GF-D8 (cell line): ENCODE measurements at regions not wholly inside any gene's neighbourhood (a gene's known extent, or its start where the extent isn't known, plus 50 kb on each side); places are given as distances from the start of the nearest gene placed in this dataset.
"Not testable (repeated sequence)": the region's sequence is repeated elsewhere in the genome, so short reads cannot be mapped to it uniquely, and the experiment has no call there.

Source experiments
- DNase-seq: peaks from one replicate; lab custom pipeline; 2025; lab: John Stamatoyannopoulos, UW

DNA sequence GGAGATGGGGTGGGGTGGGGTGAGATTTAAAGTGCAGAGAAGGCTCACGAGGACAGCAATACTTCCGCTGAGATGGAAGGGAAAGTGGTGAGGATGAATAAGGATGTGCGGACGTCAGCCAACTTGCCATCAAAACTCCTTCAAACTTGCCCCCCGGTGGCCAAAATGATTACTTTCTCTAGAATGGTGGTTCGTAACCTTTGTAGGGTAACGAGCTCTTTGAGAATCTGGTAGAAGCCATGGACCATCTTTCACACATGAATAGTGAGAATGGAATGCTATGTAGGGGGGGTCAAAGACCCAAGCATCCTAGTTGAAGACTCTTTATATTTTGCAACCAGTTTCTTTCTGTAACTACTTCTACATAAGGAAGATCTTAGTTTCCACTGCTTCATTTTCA is 245.9 kb upstream of the DDHD1 start:
- DNase-seq, result no peak

DNA sequence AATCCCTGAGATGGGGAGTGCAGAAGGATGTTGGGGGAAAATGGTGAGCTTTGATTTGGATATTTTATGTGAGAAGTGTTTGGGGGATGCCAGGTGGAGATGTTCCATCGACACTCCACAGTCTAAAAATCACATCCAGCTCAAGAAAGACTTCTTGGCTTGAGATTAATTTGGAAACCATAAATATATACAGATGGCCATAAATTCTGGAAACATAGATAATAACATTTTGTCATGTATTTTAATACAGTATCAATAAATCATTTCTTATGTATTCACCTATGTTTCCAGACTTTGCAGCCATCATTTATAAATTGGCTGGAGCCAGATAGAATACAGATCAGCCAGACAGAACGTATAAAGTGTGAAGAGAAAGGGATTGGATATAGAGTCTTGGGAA is 245.5 kb upstream of the DDHD1 start:
- DNase-seq, result no peak

GRCh38 chr14:53395267-53395666 is 242.1 kb upstream of the DDHD1 start:
- not testable (repeated sequence) for DNase-seq

DNA sequence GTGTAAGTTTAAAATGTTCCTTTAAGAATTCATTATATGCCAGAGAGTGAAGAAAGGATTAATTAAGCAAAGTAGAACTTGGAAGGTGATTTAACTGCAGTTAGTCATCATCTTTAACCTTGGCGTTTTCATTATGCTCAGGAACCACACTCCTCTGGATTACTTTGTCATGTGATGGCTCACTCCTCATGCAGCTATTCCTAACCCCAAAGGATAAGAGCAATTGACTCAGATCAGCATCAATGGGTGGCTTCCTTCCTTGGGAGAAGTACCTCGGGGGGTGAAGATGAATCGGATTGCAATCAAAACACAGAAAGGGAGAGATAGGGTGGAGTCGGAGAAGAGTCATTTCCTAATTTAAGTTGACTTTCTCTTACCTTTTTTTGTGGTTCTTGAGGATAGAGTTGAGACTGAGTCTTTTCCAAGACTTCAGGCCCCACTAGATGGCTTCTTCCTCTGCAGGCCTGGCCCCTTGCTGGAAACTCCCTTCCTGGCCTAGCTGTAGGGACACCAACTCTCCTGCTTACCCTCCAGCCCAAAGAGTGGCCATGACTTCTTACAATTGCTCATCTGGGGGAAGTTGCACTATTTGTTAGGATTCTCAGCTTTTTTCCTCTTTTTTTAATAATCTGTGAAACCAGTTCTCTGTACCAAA is 238.6 kb upstream of the DDHD1 start:
- DNase-seq, result no peak

GRCh38 chr14:53391156-53391555 is 238.0 kb upstream of the DDHD1 start:
- no peak for DNase-seq

- no peak for DNase-seq
Measured at GRCh38 chr14:53390008-53390407, 236.9 kb upstream of the DDHD1 start.

DNA sequence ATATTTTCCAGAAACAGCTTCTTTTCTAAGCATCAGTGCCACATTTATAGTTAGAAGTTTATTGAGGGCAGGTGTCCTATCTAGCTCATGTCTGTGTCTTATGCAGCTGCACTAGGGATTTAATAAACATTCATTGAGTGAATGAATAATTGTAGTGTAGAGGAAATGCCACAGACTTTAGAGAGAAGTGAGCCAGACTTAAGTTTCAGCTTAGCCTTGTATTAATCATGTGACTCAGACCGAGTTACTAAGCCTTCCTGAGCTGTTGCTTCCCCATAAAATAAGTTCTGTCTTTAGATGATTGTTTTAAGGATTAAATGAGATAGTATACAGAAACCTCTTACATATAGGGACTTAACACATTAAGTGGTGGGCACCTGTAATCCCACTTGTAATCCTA is 236.1 kb upstream of the DDHD1 start:
- no peak for DNase-seq

DNA sequence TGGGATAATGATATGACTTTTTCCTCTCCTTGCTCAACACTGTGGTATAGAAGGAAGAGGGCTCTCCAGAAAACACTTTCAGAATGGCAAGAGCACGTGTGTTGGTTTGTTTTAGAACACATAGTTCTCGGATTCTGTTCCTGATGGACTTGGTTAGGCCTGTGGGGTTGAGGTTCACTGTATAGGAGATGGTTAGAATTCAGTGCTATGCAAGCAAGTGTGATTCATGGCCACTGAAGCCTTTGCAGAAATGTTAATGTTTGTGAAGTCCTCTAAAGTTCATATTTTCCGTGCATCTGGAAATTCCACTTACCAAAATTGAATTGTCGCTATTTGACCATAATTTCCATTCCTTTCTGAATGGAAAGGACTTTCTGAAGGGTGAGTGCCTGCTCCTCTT is 233.2 kb upstream of the DDHD1 start:
- DNase-seq, result no peak

GRCh38 chr14:53384536-53384935 is 231.4 kb upstream of the DDHD1 start:
- DNase-seq, result no peak

- DNase-seq, result no peak
Measured at GRCh38 chr14:53384073-53384472, 230.9 kb upstream of the DDHD1 start.

- no peak for DNase-seq
Measured at GRCh38 chr14:53381895-53382294, 228.8 kb upstream of the DDHD1 start.

GRCh38 chr14:53380867-53381225 is 227.7 kb upstream of the DDHD1 start:
- no peak for DNase-seq

DNA sequence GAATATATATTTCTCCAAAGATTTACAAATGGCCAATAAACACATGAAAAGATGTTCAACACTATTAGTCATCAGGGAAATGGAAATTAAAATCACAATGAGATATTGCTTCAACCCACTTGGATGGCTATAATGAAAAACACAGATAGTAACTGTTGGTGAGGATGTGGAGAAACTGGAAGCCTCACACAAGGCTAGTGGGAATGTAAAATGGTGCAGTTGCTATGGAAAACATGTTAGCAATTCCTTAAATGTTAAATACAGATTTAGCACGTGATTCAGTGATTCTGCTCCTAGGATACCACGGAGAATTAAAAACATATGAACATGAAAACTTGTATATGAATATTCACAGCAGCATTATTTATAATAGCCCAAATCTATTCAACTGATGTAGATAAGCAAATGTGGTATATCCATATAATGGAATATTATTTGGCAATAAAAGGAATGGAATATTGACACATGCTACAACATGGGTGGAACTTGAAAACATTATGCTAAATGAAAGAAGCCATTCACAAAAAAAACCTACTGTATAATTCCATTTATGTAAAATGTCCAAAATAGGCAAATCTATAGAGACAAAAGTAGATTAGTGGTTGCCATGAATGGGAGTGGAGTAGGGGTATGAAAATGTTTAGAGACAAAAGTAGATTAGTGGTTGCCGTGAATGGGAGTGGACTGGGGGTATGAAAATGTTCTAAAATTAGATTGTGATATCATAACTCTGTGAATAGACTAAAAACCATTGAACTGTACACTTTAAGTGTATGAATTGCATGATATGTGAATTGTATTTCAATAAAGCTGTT is 227.1 kb upstream of the DDHD1 start:
- no peak for DNase-seq

DNA sequence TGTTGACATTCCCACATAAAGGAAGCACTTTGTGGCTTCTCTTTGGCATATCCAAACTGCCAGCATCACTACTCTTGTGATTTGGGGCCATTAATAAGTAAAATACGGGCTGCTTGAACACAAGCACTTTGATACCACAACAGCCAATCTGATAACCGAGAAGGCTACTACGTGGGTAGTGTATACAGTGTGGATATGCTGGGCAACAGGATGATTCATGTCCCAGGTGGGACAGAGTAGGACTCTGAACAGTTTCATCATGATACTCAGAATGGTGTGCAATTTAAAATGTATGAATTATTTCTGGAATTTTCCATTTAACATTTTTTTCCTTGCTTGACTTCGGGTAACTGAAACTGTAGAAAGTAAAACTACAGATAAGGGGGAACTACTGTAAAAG is 225.0 kb upstream of the DDHD1 start:
- DNase-seq, result no peak

- no peak for DNase-seq
Measured at GRCh38 chr14:53376064-53376463, 222.9 kb upstream of the DDHD1 start.

DNA sequence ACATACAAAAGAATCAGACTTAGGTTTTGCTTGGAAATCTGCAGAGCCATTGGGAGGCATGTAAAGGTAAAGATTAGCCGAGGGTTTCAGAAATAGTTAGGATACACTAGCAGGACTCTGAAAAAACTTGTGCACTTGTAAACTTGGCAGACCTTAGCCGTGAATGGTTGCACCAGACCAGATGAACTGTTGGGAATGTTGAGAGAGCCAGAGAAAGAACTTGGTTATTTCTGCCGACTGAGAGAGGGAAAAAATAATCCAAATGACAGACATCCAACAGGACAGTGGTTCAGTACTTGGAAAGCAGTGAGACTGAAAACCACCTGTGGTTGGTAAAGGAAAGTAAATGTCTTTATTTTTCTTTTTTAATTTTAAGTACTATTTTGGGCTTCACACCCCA is 222.5 kb upstream of the DDHD1 start:
- DNase-seq, result no peak

- no peak for DNase-seq
Measured at GRCh38 chr14:53368711-53369201, 215.6 kb upstream of the DDHD1 start.

- no peak for DNase-seq
Measured at GRCh38 chr14:53368066-53368465, 214.9 kb upstream of the DDHD1 start.

DNA sequence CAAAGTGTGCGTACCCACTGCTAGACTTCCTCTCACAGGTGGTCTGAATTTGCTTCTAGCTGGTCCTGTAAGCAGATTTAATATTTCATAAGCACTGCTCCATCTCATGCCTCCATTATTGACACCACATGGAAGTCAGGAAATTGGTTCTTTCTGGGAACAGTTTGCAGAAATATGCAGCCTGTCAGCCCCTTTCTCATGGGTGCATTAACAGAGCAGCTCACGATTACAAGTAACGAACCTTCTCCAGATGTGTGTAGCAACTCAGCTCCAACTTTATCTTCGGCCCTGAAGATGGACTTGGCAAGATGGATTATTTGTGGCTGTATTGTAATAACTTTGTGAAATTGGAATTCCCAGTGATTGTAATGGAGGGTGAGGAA is 214.5 kb upstream of the DDHD1 start:
- DNase-seq, result no peak

DNA sequence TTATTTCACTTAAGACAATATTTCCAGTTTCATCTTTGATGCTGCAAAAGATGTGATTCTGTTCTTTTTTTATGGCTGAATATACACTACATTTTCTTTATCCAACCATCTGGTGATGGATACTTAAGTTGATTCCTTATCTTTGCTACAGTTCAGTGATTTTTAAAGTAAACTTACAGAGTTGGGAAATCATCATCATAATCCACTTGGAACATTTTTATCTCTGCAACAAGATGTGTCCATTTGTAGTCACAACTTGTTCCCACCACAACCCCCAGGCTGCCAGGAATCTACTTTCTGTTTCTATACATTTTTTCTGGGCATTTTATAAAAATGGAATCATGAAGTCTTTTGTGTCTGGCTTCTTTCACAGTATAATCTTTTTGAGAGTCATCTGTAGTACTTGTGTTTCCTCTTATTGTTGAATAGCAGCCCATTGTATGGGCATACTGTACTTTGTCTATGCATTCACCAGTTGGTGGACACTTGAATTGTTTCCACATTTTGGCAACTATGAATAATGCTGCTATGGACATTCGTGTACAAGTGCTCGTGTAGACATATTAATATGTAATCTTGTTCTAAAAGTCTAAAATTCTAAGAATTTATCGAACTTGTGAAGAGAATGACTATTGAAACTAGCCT is 212.5 kb upstream of the DDHD1 start:
- DNase-seq, result no peak

GRCh38 chr14:53362916-53363315 is 209.8 kb upstream of the DDHD1 start:
- DNase-seq, result not testable (repeated sequence)

DNA sequence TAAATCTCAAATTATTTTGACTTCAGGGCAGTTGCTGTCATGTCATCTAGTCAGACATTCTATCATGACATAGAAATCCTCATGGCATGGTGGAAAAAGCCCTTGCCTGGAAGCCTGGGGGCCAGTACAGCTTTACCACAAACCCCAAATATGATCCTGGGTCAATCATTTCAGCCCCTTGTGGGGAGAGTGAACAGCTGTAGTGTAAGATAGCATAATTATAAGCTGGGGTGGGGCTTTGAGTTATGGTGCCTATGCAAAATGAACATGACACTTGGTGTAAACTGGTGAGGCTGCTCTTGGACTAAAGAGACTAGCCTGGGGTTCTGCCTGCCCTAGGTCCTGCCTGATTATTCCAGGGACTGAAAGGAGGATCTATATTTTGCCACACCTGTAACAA is 207.7 kb upstream of the DDHD1 start:
- DNase-seq, result no peak

GRCh38 chr14:53358166-53358565 is 205.0 kb upstream of the DDHD1 start:
- DNase-seq, result no peak
